Body of pancreas (tissue), 4 donors: ENCODE measurements at regions not wholly inside any gene's neighbourhood (a gene's known extent, or its start where the extent isn't known, plus 50 kb on each side); places are given as distances from the start of the nearest gene placed in this dataset.

ENCODE experiments used
- ATAC-seq: fragments of 150-250 bp; one replicate; pipeline ENCODE4 v1.9.1; 2016
- DNase-seq, 4 donors: peaks; one replicate each; pipeline ENCODE4 v3.0.0-alpha.2; 2019
- H3K27ac ChIP-seq, 4 donors: fragments of 200-600 bp; sonication (generic); 1 replicate in 3 of 4; 2 replicates in 1 of 4; pipeline versions ENCODE4 v1.5.1 to v1.6.1; 2016 to 2019; ENCODE audit warnings: mild to moderate bottlenecking in 1 of 4, mixed read lengths in 1 of 4, moderate library complexity in 1 of 4
- H3K27me3 ChIP-seq, 2 donors: fragments of 200-600 bp; sonication (generic); one replicate each; pipeline ENCODE4 v1.6.0; 2016; ENCODE audit warnings: mild to moderate bottlenecking in 1 of 2
- H3K36me3 ChIP-seq, 2 donors: fragments of 200-600 bp; sonication (generic); replicated peaks in 1 of 2; 2 replicates each; pipeline ENCODE4 v1.5.1; 2016; ENCODE audit warnings: low read depth in 2 of 2; ENCODE audit not compliant: insufficient read depth in 1 of 2
- H3K4me1 ChIP-seq: fragments of 200-600 bp; sonication (generic); one replicate; pipeline ENCODE4 v1.6.0; 2016
- H3K4me3 ChIP-seq, 2 donors: fragments of 200-600 bp; sonication (generic); 1 replicate in 1 of 2; 2 replicates in 1 of 2; pipeline ENCODE4 v1.5.1; 2016 to 2019
- H3K9me3 ChIP-seq, 3 donors: fragments of 200-600 bp; sonication (generic); 1 replicate in 2 of 3; 2 replicates in 1 of 3; pipeline ENCODE4 v1.5.1; 2016
- POLR2A ChIP-seq, 3 donors: fragments of 450-650 bp; IDR thresholded peaks; one replicate each; pipeline ENCODE4 v1.6.1; 2016; ENCODE audit warnings: antibody characterized with exemption in 3 of 3, mild to moderate bottlenecking in 2 of 3
- WGBS, 2 donors: methylation state at CpG; one replicate each; pipeline ENCODE4 v1.1.5; 2017; 5-methylcytosine and 5-hydroxymethylcytosine counted together
- intact Hi-C: fragments of 100-400 bp; cut with DNase I; formaldehyde crosslinking; loops from one replicate; pipeline ENCODE4 v1.15.1; 2023
- TF ChIP-seq, protein P1 (sequence below), 7 experiments: fragments of 450-650 bp in 4 of 7; fragments of 200-600 bp in 3 of 7; sonication (generic) in 3 of 7; IDR thresholded peaks; one replicate each; pipeline ENCODE4 v1.5.1; 2016 to 2019; ENCODE audit warnings: antibody characterized with exemption in 7 of 7

DNA sequence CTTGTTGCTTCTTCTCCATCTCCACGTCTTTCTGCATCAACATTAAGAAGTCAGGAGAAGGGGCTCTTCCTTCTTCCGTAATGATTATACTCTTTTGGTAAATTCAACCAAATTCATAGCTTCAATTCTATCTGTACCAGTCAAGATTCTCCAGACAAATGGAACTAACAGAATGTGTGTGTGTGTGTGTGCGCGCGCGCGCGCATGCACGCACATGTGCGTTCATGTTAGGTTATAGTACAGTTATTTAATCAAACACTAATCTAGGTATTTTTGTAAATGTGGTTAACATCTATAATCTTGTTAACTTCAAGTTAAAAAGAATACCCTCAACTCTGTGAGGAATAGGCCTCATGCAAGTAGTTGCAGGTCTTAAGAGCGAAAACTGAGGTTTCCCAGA lies 150.3 kb upstream of the TAS2R1 start:
- WGBS, 2 donors = 87 to 88% methylated on average over 11 of the region's 11 CpGs
- intact Hi-C loops = no loop called here
- Histone ChIP-seq H3K36me3 (no peaks in the 10 kb centered on the region), H3K4me3 (no peak overlapping the region), H3K9me3 (no peaks in the 10 kb centered on the region), H3K4me1 (no peaks in the 10 kb centered on the region), H3K27ac (no peak overlapping the region), H3K27me3 (no peaks in the 10 kb centered on the region)
- ATAC-seq = no peak
- TF ChIP-seq, protein P1, sequence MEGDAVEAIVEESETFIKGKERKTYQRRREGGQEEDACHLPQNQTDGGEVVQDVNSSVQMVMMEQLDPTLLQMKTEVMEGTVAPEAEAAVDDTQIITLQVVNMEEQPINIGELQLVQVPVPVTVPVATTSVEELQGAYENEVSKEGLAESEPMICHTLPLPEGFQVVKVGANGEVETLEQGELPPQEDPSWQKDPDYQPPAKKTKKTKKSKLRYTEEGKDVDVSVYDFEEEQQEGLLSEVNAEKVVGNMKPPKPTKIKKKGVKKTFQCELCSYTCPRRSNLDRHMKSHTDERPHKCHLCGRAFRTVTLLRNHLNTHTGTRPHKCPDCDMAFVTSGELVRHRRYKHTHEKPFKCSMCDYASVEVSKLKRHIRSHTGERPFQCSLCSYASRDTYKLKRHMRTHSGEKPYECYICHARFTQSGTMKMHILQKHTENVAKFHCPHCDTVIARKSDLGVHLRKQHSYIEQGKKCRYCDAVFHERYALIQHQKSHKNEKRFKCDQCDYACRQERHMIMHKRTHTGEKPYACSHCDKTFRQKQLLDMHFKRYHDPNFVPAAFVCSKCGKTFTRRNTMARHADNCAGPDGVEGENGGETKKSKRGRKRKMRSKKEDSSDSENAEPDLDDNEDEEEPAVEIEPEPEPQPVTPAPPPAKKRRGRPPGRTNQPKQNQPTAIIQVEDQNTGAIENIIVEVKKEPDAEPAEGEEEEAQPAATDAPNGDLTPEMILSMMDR (IDR thresholded peaks at IDR 0.05) = no peak
- no peak for TF ChIP-seq POLR2A (IDR thresholded peaks at IDR 0.05)
- no peak for DNase-seq

DNA sequence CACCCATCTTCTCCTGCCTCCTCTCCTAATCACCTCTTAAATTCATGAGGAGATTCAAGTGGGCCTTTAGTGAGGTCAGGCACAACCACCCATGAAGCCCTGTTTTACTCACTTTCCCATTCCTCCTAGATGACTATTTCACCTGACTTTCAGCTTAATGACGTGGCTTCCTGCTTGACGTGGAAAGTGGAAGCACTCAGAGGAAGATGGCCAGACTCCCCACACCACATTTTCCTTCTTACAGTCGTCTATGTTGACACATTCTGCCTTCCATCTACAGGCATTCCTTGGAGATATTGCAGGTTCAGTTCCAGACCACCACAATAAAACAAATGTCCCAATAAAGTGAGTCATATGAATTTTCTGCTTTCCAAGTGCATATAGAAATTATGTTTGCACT lies 146.4 kb upstream of the TAS2R1 start:
- Histone ChIP-seq H3K27me3 (no peaks in the 10 kb centered on the region), H3K9me3 (no peaks in the 10 kb centered on the region), H3K4me1 (no peaks in the 10 kb centered on the region), H3K36me3 (no peaks in the 10 kb centered on the region), H3K27ac (no peak overlapping the region), H3K4me3 (no peak overlapping the region)
- ATAC-seq = no peak
- DNase-seq = no peak
- intact Hi-C loops = no loop called here
- TF ChIP-seq, protein P1 (IDR thresholded peaks at IDR 0.05) = no peak
- TF ChIP-seq POLR2A (IDR thresholded peaks at IDR 0.05) = no peak
- 29 to 35% methylated on average over 3 of the region's 3 CpGs for WGBS, 2 donors

DNA sequence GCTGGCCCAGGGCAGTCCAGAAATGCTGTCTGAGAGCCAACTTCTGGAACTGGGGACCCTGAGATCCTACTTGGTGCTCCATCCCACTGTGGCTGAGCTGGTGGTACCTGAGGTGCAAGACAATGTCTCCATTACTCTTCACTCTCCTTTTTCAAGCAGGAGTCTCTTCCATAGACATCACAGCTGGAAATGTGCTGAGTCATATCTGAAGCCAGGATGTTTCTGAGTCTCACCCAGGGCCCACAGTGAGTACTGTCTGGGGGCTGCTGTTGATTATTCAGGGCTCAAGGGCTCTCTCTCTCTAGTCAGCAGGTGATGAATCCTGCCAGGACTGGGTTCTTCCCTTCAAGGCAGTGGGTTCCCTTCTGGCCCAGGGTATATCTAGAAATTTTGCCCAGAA lies 145.2 kb upstream of the TAS2R1 start:
- Histone ChIP-seq H3K27ac (no peak overlapping the region), H3K4me1 (no peaks in the 10 kb centered on the region), H3K4me3 (no peak overlapping the region), H3K27me3 (no peaks in the 10 kb centered on the region), H3K9me3 (no peaks in the 10 kb centered on the region), H3K36me3 (no peaks in the 10 kb centered on the region)
- DNase-seq = no peak
- ATAC-seq = no peak
- TF ChIP-seq POLR2A (IDR thresholded peaks at IDR 0.05) = no peak
- TF ChIP-seq, protein P1 (IDR thresholded peaks at IDR 0.05) = no peak
- intact Hi-C loops = no loop called here

DNA sequence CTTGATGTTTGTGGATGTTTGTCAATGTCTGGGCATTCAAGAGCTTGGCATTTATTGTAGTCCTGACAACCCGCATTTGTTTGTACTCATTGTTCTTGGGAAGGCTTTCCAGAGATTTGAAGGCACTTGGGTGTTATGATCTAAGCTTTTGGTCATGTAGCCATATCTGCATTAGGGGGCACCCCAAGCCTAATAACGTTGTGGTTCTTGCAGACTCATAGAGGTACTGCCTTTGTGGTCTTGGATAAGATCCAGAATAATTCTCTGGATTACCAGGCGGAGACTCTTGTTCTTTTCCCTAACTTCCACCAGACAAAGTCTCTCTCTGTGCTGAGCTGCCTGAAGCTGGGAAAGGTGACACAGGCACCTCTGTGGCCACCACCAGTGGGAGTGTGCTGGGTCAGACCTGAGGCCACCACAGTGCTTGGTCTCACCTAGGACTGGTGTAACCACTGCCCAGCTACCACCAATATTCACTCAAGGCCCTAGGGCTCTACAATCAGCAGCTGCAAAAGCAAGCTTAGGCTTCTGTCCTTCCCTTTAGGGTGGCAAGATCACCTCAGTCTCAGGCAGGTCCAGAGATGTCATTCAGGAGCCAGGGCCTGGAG lies 144.4 kb upstream of the TAS2R1 start:
- Histone ChIP-seq H3K27ac (no peak overlapping the region), H3K27me3 (no peaks in the 10 kb centered on the region), H3K4me1 (no peaks in the 10 kb centered on the region), H3K36me3 (no peaks in the 10 kb centered on the region), H3K9me3 (no peaks in the 10 kb centered on the region), H3K4me3 (no peak overlapping the region)
- no peak for TF ChIP-seq POLR2A (IDR thresholded peaks at IDR 0.05)
- TF ChIP-seq, protein P1 (IDR thresholded peaks at IDR 0.05) = no peak
- ATAC-seq = no peak
- no peak for DNase-seq
- intact Hi-C loops = no loop called here
- 49 to 50% methylated on average over 3 of the region's 3 CpGs for WGBS, 2 donors

DNA sequence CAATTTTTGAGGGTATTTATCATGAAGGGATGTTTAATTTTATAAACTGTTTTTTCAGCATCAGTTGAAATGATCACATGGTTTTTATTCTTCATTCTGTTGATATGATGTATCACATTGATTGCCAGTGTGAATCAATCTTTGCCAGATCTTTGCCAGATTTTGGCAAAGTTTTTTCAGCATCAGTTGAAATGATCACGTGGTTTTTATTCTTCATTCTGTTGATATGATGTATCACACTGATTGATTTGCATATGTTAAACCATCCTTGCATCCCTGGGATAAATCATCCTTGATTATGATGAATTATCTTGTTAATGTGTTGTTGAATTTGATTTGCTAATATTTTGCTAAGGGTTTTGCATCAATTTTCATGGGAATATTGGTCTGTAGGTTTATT lies 140.9 kb upstream of the TAS2R1 start:
- no peak overlapping the region for H3K27ac ChIP-seq
- no peak for TF ChIP-seq POLR2A (IDR thresholded peaks at IDR 0.05)
- TF ChIP-seq, protein P1 (IDR thresholded peaks at IDR 0.05) = no peak
- 25 to 50% methylated on average over 1 of the region's 1 CpG for WGBS, 2 donors
- intact Hi-C loops = no loop called here
- H3K9me3 ChIP-seq = no peaks in the 10 kb centered on the region
- H3K36me3 ChIP-seq = no peaks in the 10 kb centered on the region
- H3K4me3 ChIP-seq = no peak overlapping the region
- DNase-seq = no peak
- no peaks in the 10 kb centered on the region for H3K4me1 ChIP-seq
- no peaks in the 10 kb centered on the region for H3K27me3 ChIP-seq
- no peak for ATAC-seq
